ENCODE measurements at regions not wholly inside any gene's neighbourhood (a gene's known extent, or its start where the extent isn't known, plus 50 kb on each side); places are given as distances from the start of the nearest gene placed in this dataset.

DNA sequence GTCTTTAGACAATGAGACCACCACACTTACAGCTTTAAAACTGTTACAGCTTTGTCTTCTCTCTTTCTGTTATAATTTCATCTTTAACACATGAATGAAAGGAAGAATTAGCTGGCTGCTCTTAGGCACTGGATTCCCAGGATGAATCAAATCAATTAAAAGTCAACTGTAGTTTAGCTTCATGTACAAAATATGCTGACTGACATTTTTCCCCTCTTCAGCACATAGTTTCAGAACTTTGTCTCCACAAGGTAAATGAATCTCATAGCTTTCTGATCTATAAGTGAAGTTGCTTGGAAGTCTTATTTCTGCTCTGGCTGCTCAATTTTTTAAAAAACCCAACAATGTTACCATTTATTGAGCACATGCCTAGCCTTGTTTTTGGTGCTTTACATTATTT, 293.8 kb downstream of the GRIN2B start:
- ChIA-PET CTCF (ENCODE audit: unreplicated experiment) (no interaction called here), POLR2A (interaction anchor here (0.6 kb wide), 1 partner anchor 53 kb away, joined by 5 read pairs; no protein-coding TSS in a partner anchor)
- no peaks in the 10 kb centered on the region for H3K36me3 ChIP-seq (ENCODE audit: insufficient read depth, low read length)
- intact Hi-C loops (cut with micrococcal nuclease; ENCODE audit: unreplicated experiment) = no loop called here
- no peak overlapping the region for H3K4me2 ChIP-seq (ENCODE audit: low read length)
- no peak overlapping the region for H3K27ac ChIP-seq (ENCODE audit: low read depth, low read length, poor library complexity, severe bottlenecking)
- H3K9me2 ChIP-seq (ENCODE audit: insufficient read depth, low read length) = no peaks in the 10 kb centered on the region
- BruUV-seq (replicated peaks) = no TSS peak
- no peaks in the 10 kb centered on the region for H3K79me2 ChIP-seq (ENCODE audit: insufficient read depth, low read depth, low read length)
- DNase-seq (ENCODE audit: low spot score) = no peak
- TF ChIP-seq CTCF (conservative IDR thresholded peaks at IDR 0.05; ENCODE audit: low read length) = no peak
- no peak for TF ChIP-seq EZH2phosphoT487 (IDR thresholded peaks at IDR 0.05; ENCODE audit: borderline replicate concordance, low read depth, low read length)
- H3K9me3 ChIP-seq (ENCODE audit: low read length) = no peaks in the 10 kb centered on the region
- H4K20me1 ChIP-seq (ENCODE audit: insufficient read depth, low read length) = no peaks in the 10 kb centered on the region
- no peak overlapping the region for H2AFZ ChIP-seq (ENCODE audit: low read length)
- peaks cover 7% of the 10 kb centered on the region for H3K4me1 ChIP-seq (ENCODE audit: insufficient read depth, low read length, poor library complexity, severe bottlenecking)
- H3K4me3 ChIP-seq (ENCODE audit: low read depth, low read length, poor library complexity, severe bottlenecking) = no peak overlapping the region

GRCh38 chr12:13686260-13686659, 295.1 kb downstream of the GRIN2B start:
- H4K20me1 ChIP-seq (ENCODE audit: insufficient read depth, low read length) = no peaks in the 10 kb centered on the region
- H3K9me3 ChIP-seq (ENCODE audit: low read length) = no peaks in the 10 kb centered on the region
- ChIA-PET CTCF (ENCODE audit: unreplicated experiment) (no interaction called here), POLR2A (no interaction called here)
- no peaks in the 10 kb centered on the region for H3K9me2 ChIP-seq (ENCODE audit: insufficient read depth, low read length)
- H3K4me2 ChIP-seq (ENCODE audit: low read length) = no peak overlapping the region
- no peak for DNase-seq (ENCODE audit: low spot score)
- no peaks in the 10 kb centered on the region for H3K36me3 ChIP-seq (ENCODE audit: insufficient read depth, low read length)
- H3K4me3 ChIP-seq (ENCODE audit: low read depth, low read length, poor library complexity, severe bottlenecking) = no peak overlapping the region
- no peaks in the 10 kb centered on the region for H3K79me2 ChIP-seq (ENCODE audit: insufficient read depth, low read depth, low read length)
- BruUV-seq (replicated peaks) = no TSS peak
- TF ChIP-seq CTCF (conservative IDR thresholded peaks at IDR 0.05; ENCODE audit: low read length) (no peak), EZH2phosphoT487 (IDR thresholded peaks at IDR 0.05; ENCODE audit: borderline replicate concordance, low read depth, low read length) (no peak)
- peaks cover 7% of the 10 kb centered on the region for H3K4me1 ChIP-seq (ENCODE audit: insufficient read depth, low read length, poor library complexity, severe bottlenecking)
- no peak overlapping the region for H3K27ac ChIP-seq (ENCODE audit: low read depth, low read length, poor library complexity, severe bottlenecking)
- intact Hi-C loops (cut with micrococcal nuclease; ENCODE audit: unreplicated experiment) = no loop called here
- H2AFZ ChIP-seq (ENCODE audit: low read length) = no peak overlapping the region

DNA sequence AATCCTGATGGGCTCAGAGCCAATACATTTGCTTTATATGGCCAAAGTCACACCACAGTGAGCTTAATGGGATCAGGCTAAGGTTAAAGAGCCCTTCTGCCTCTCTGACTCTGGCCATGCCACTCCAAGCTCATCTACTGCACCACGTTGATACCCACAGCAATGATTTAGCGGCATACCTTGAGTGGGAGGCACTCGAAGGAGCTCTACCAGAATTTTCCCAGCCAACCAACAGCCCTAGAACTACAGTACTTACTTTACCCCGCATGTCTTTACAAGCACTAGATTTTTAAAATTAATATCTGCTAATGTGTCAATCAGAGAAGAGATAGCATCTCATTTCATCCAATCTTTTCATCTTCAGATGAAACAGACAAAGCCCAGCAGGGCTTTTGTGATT, 300.5 kb downstream of the GRIN2B start:
- no peak for TF ChIP-seq CTCF (conservative IDR thresholded peaks at IDR 0.05; ENCODE audit: low read length)
- no peak for TF ChIP-seq EZH2phosphoT487 (IDR thresholded peaks at IDR 0.05; ENCODE audit: borderline replicate concordance, low read depth, low read length)
- H3K79me2 ChIP-seq (ENCODE audit: insufficient read depth, low read depth, low read length) = no peaks in the 10 kb centered on the region
- H3K36me3 ChIP-seq (ENCODE audit: insufficient read depth, low read length) = no peaks in the 10 kb centered on the region
- H3K9me3 ChIP-seq (ENCODE audit: low read length) = no peaks in the 10 kb centered on the region
- no TSS peak for BruUV-seq (replicated peaks)
- ChIA-PET POLR2A (no interaction called here), CTCF (ENCODE audit: unreplicated experiment) (no interaction called here)
- no peak overlapping the region for H3K4me3 ChIP-seq (ENCODE audit: low read depth, low read length, poor library complexity, severe bottlenecking)
- H4K20me1 ChIP-seq (ENCODE audit: insufficient read depth, low read length) = no peaks in the 10 kb centered on the region
- H2AFZ ChIP-seq (ENCODE audit: low read length) = no peak overlapping the region
- intact Hi-C loops (cut with micrococcal nuclease; ENCODE audit: unreplicated experiment) = no loop called here
- no peak overlapping the region for H3K27ac ChIP-seq (ENCODE audit: low read depth, low read length, poor library complexity, severe bottlenecking)
- DNase-seq (ENCODE audit: low spot score) = no peak
- peaks cover 7% of the 10 kb centered on the region for H3K4me1 ChIP-seq (ENCODE audit: insufficient read depth, low read length, poor library complexity, severe bottlenecking)
- no peaks in the 10 kb centered on the region for H3K9me2 ChIP-seq (ENCODE audit: insufficient read depth, low read length)
- H3K4me2 ChIP-seq (ENCODE audit: low read length) = no peak overlapping the region
